NCI-H82 treated with DMSO at 0.1 percent for 48 hours (cell line): ENCODE measurements at regions not wholly inside any gene's neighbourhood (a gene's known extent, or its start where the extent isn't known, plus 50 kb on each side); places are given as distances from the start of the nearest gene placed in this dataset.

Source experiments
- DNase-seq: peaks from one replicate; lab custom pipeline; 2025; ENCODE audit not compliant: unreplicated experiment; lab: John Stamatoyannopoulos, UW

GRCh38 chr2:235347691-235348090, 146.2 kb upstream of the AGAP1 start:
- DNase-seq = no peak

GRCh38 chr2:235348329-235348728, 145.5 kb upstream of the AGAP1 start:
- DNase-seq = no peak

GRCh38 chr2:235350234-235350633, 143.6 kb upstream of the AGAP1 start:
- DNase-seq = no peak

- DNase-seq = no peak
Measured at GRCh38 chr2:235352541-235352940, 141.3 kb upstream of the AGAP1 start.

- DNase-seq = no peak
Measured at GRCh38 chr2:235357881-235358280, 136.0 kb upstream of the AGAP1 start.

- DNase-seq = no peak
Measured at GRCh38 chr2:235358981-235359471, 134.8 kb upstream of the AGAP1 start.

GRCh38 chr2:235360446-235360845, 133.4 kb upstream of the AGAP1 start:
- no peak for DNase-seq

- no peak for DNase-seq
Measured at GRCh38 chr2:235365743-235366142, 128.1 kb upstream of the AGAP1 start.

GRCh38 chr2:235366390-235366789, 127.5 kb upstream of the AGAP1 start:
- no peak for DNase-seq

GRCh38 chr2:235366807-235367206, 127.0 kb upstream of the AGAP1 start:
- DNase-seq = no peak

GRCh38 chr2:235371018-235371417, 122.8 kb upstream of the AGAP1 start:
- DNase-seq = no peak

GRCh38 chr2:235373171-235373570, 120.7 kb upstream of the AGAP1 start:
- no peak for DNase-seq

GRCh38 chr2:235377176-235377575, 116.7 kb upstream of the AGAP1 start:
- DNase-seq = no peak

- DNase-seq = no peak
Measured at GRCh38 chr2:235378246-235378645, 115.6 kb upstream of the AGAP1 start.

- no peak for DNase-seq
Measured at GRCh38 chr2:235378944-235379343, 114.9 kb upstream of the AGAP1 start.

GRCh38 chr2:235381261-235381912, 112.5 kb upstream of the AGAP1 start:
- DNase-seq = no peak

GRCh38 chr2:235382179-235382578, 111.7 kb upstream of the AGAP1 start:
- DNase-seq = no peak

GRCh38 chr2:235382601-235383000, 111.2 kb upstream of the AGAP1 start:
- no peak for DNase-seq

GRCh38 chr2:235383272-235383843, 110.5 kb upstream of the AGAP1 start:
- no peak for DNase-seq

GRCh38 chr2:235384624-235385023, 109.2 kb upstream of the AGAP1 start:
- no peak for DNase-seq

GRCh38 chr2:235389626-235390025, 104.2 kb upstream of the AGAP1 start:
- no peak for DNase-seq

GRCh38 chr2:235390108-235390815, 103.6 kb upstream of the AGAP1 start:
- DNase-seq = no peak
